Endothelial cell of hepatic sinusoid (primary cell): ENCODE measurements at regions not wholly inside any gene's neighbourhood (a gene's known extent, or its start where the extent isn't known, plus 50 kb on each side); places are given as distances from the start of the nearest gene placed in this dataset.
"Not testable (repeated sequence)": the region's sequence is repeated elsewhere in the genome, so short reads cannot be mapped to it uniquely, and the experiment has no call there.

ENCODE experiments used
- in situ Hi-C: cut with HindIII; loops from 2 replicates; pipeline ENCODE4 v1.10.0; 2017; ENCODE audit warnings: low sequenced_read_pairs

- in situ Hi-C loops = no loop called here
These were observed 432.2 kb downstream of the SMARCA1 start for GRCh38 chrX:129091097-129091496.

DNA sequence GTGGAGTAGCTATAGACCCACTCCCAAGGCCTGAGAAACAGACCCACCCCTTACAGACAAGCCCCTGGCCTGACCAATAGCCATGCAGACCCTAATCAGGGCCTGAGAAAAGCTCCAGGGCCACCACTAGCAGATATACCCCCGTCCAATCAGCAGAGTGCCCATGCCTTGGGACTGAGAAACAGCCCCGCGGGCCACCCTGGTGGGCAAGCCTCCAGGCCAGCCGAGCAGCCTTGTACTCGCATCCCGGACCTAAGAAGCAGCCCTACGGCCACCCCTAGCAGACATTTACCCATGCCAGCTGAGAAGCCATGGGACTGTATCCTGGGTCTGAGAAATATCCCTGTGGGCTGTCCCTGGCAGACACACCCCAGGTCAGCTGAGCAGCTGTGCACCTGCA, 436.5 kb downstream of the SMARCA1 start:
- in situ Hi-C loops = no loop called here

GRCh38 chrX:129084291-129084690, 439.0 kb downstream of the SMARCA1 start:
- in situ Hi-C loops = not testable (repeated sequence)

- in situ Hi-C loops = no loop called here
These were observed 445.7 kb downstream of the SMARCA1 start for GRCh38 chrX:129077424-129078170.

DNA sequence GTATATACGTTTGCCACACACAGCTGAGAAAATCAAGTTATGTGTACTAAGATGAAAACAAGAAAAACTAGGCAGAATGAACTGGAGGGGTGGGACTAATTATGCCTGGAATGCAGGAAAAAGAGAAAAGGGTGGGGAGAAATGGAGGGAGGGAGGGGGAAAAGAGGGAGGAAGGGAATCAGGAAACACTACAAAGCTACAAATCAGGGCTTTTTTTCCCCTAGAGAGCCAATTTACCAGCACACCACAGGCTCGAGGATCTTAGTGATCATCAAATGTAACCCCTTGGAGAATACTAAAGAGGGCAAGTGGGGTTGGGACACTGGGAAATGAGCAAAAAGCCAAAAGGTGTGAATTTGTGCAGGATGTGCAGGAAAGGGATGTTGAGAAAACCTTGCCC, 451.9 kb downstream of the SMARCA1 start:
- in situ Hi-C loops = no loop called here

DNA sequence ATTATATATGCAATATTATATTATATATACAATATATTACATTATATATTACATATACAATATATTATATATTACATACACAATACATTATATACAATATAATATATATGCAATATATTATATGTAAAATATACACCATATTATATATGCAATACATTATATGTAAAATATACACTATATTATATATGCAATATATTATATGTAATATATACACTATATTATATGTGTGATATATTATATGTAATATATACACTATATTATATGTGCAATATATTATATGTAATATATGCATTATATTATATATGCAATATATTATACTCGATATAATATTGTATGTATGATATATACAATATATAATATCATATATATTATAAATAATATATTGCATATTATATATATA, 457.4 kb downstream of the SMARCA1 start:
- in situ Hi-C loops = no loop called here

GRCh38 chrX:129058405-129058804, 464.9 kb downstream of the SMARCA1 start:
- in situ Hi-C loops = no loop called here

DNA sequence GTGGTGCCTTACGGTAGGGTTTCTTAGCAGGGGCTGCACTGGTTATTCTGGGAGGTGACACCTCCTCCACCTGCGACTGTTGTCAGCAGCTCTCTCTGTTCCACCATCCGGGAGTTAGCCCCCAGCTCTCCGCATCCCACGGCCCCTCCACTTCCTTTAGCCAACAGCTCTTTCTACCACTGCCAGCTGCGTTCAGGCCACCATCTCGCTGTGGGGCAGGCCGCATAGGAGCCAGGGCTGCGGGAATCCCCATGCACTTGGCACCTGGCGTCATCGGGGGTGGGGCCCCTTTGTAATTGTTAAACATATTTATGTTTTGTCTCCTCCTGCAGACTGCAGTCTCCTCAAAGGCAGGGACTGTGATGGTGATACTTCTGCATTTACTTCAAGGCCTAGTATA, 480.2 kb downstream of the SMARCA1 start:
- in situ Hi-C loops = no loop called here

- in situ Hi-C loops = no loop called here
These were observed 482.0 kb downstream of the SMARCA1 start for GRCh38 chrX:129041319-129041718.

- in situ Hi-C loops = no loop called here
These were observed 483.2 kb downstream of the SMARCA1 start for GRCh38 chrX:129040124-129040523.

DNA sequence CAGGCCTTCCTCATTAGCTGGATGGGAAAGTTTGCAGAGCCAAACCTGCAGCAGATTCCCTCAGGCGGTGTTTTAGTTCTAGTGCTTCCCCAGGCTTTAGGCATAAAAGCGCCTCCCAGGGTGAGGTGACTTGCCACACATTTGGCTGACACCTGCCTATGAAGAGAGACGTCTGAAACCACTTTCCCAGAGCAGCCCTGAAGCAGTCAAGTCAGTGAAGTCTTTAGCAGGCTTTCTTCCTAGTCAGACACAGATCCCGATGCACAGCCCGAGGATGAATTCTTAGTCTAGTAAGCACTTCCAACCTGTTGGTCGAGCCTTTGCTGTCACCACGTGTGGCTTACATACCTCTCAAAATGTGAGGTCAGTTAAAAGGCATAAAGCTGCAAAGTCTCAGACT, 484.1 kb downstream of the SMARCA1 start:
- in situ Hi-C loops = no loop called here

DNA sequence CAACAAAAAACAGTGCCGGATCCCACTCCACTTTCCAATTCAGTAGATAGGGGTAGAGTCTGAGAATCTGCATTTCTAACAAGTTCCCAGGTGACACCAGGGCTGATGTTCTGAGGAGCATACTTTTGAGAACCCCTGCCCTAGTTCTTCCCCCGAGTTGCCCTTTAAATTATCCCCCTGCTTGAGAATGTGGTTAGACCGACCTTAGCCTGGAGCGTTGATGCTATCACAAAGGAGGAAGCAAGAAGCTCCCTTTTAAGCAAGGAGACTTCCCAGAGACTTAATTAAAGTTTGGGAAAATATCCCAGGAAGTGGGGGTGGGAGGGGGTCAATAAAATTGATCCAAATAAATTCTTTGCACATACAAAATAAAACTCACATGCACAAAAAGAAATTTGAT, 485.9 kb downstream of the SMARCA1 start:
- in situ Hi-C loops = no loop called here

DNA sequence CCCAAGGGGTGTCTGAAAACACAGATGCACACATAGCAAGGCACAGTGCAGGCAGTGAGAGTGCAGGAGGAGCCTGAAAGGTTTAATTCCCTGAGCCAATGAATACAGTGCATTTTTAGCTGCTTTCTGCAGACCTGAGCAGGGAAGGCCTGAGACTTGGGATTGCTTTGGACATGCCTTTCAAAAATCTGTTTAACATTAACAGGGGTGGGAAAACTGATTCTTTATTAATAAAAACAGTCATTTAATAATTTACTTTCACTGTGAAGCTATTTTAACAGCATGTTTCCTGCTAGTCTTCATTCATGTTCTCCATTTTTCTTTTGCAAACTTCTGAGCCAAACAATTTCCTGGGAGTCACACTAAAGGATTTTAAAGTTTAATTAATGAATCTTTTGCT, 488.1 kb downstream of the SMARCA1 start:
- in situ Hi-C loops = no loop called here

DNA sequence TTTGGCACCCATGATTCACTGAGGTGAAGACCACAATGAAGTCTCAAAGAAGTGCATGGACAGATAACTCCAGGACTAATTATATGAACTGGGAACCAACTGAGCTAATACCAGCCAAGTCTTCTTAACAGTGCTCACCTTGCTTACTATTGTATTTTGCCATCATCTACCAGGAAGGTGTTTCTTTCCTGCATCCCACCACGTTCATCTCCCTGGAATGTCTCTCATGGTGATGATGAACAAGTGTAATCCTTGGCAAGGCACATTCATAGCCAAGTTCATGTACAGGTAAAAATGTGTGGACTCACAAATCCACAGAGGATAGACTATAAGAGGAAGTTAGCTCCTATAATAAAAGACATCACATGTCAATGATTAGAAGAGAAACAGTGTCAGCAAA, 489.1 kb downstream of the SMARCA1 start:
- in situ Hi-C loops = no loop called here

DNA sequence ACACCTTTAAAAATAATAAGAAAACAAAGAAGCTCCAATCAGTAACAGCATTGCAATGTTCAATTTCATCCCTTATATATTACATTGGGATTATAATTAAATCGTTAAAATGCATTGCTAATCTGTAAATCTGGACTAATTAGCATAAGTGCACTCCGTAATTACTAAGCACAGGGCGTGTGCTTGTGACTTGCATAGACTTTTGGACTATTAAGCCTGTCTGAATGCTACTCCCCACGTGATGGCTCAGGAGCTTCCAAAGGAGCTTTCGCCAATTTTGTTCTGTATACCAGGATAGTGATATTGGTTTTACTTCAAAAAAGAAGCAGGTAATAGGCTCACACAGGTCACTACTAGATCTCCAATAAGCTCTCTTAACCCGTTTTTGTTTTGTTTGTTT, 497.1 kb downstream of the SMARCA1 start:
- in situ Hi-C loops = no loop called here

- in situ Hi-C loops = no loop called here
These were observed 497.9 kb downstream of the SMARCA1 start for GRCh38 chrX:129025376-129025775.

DNA sequence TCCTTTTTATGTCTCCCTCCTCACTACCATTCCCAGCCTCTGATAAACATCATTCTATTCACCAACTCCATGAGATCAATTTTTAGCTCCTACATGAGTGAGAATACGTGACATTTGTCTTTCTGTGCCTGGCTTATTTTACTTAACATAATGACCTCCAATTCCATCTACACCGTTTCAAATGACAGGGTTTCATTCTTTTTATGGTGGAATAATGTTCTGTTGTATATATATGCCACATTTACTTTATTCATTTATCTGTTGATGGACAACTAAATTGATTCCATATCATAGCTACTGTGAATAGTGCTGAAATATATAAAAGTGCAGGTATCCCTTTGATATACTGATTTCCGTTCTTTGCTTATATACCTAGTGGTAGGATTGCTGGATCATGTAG, 503.9 kb downstream of the SMARCA1 start:
- in situ Hi-C loops = no loop called here

GRCh38 chrX:129015381-129015780, 507.9 kb downstream of the SMARCA1 start:
- in situ Hi-C loops = no loop called here

GRCh38 chrX:129013574-129013973, 509.7 kb downstream of the SMARCA1 start:
- in situ Hi-C loops = no loop called here

- in situ Hi-C loops = no loop called here
These were observed 515.7 kb downstream of the SMARCA1 start for GRCh38 chrX:129007631-129008030.

DNA sequence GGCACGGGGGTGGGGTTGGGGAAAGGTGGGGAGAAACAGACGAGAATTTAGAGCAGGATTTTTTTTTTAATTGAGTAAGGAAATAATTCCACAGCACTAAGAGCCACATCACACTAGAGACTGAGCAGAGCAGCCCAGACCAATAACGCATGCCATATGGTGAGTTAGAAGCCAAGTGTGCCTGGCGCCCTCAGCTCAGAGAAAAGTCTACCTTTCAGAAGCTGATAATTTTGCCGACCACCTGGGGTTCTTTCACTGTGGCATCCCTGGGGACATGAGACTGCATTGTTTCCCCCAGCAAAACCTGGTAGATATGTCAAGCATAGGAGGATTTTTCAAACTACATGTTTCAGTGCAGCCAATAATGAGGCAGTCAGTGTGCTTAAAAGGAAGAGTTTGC, 516.8 kb downstream of the SMARCA1 start:
- in situ Hi-C loops = no loop called here

GRCh38 chrX:129000797-129001196, 522.5 kb downstream of the SMARCA1 start:
- in situ Hi-C loops = no loop called here

GRCh38 chrX:129000018-129000417, 523.3 kb downstream of the SMARCA1 start:
- in situ Hi-C loops = no loop called here
